Mucosa of descending colon (tissue), 3 donors: ENCODE measurements at regions not wholly inside any gene's neighbourhood (a gene's known extent, or its start where the extent isn't known, plus 50 kb on each side); places are given as distances from the start of the nearest gene placed in this dataset.

ENCODE experiments used
- ATAC-seq: fragments of 200-7000 bp; cut with Tn5 transposase; one replicate; pipeline ENCODE4 v1.9.1; 2020; ENCODE audit warnings: mild to moderate bottlenecking, moderate library complexity
- DNase-seq, 3 donors: peaks; one replicate each; pipeline ENCODE4 v3.0.0-alpha.2; 2020
- H3K36me3 ChIP-seq: fragments of 200-600 bp; one replicate; pipeline ENCODE4 v1.8.0; 2021; ENCODE audit warnings: low read depth, mild to moderate bottlenecking
- H3K4me1 ChIP-seq: fragments of 200-600 bp; one replicate; pipeline ENCODE4 v1.8.0; 2021; ENCODE audit warnings: low read depth, mild to moderate bottlenecking
- H3K4me3 ChIP-seq: fragments of 200-600 bp; one replicate; pipeline ENCODE4 v1.8.0; 2021; ENCODE audit warnings: mild to moderate bottlenecking
- H3K9me3 ChIP-seq: fragments of 200-600 bp; one replicate; pipeline ENCODE4 v1.8.0; 2021; ENCODE audit warnings: mild to moderate bottlenecking
- intact Hi-C, 2 donors: fragments of 100-400 bp; cut with DNase I in 1 of 2; cut with micrococcal nuclease in 1 of 2; formaldehyde crosslinking; loops; one replicate each; pipeline versions ENCODE4 v1.11.0 to v1.11.1; 2022; cut with DNase I, micrococcal nuclease
- TF ChIP-seq, protein P1 (sequence below): fragments of 200-600 bp; IDR thresholded peaks from one replicate; pipeline ENCODE4 v1.8.0; 2022; ENCODE audit warnings: antibody characterized with exemption, mild to moderate bottlenecking
- donor health status: DM: no; HTN: no; CAD: no; lungs with moderate emphysema.
- donor health status: DM: no; HTN: no; CAD: no.
- donor health status: DM: no; HTN: yes; CAD: no.

DNA sequence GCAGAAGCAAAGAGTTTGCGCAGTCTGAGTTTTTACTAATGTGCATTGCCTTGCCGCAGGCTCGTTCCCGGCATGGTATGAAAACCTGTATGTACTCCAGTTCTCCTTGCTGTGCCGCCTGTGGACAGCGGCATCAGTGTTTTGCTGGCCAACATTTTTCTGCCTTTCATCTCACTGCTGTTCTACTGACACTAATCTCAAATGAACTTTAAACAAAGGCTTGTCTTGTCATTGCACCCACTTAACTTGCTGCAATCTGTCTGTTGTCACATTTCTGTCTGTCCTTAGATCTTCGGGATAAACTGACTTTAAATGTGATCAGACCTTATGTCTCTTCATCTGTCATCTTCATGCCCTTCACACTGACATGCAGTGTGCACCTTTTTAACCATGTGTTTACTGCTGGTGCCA lies 71.7 kb upstream of the ZNRF2 start:
- no peaks in the 10 kb centered on the region for H3K9me3 ChIP-seq
- TF ChIP-seq, protein P1, sequence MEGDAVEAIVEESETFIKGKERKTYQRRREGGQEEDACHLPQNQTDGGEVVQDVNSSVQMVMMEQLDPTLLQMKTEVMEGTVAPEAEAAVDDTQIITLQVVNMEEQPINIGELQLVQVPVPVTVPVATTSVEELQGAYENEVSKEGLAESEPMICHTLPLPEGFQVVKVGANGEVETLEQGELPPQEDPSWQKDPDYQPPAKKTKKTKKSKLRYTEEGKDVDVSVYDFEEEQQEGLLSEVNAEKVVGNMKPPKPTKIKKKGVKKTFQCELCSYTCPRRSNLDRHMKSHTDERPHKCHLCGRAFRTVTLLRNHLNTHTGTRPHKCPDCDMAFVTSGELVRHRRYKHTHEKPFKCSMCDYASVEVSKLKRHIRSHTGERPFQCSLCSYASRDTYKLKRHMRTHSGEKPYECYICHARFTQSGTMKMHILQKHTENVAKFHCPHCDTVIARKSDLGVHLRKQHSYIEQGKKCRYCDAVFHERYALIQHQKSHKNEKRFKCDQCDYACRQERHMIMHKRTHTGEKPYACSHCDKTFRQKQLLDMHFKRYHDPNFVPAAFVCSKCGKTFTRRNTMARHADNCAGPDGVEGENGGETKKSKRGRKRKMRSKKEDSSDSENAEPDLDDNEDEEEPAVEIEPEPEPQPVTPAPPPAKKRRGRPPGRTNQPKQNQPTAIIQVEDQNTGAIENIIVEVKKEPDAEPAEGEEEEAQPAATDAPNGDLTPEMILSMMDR, result no peak
- peaks cover 4% of the 10 kb centered on the region for H3K4me1 ChIP-seq
- DNase-seq (no peak), ATAC-seq (no peak)
- intact Hi-C loops, result no loop called here
- no peak overlapping the region for H3K4me3 ChIP-seq
- H3K36me3 ChIP-seq, result no peaks in the 10 kb centered on the region

DNA sequence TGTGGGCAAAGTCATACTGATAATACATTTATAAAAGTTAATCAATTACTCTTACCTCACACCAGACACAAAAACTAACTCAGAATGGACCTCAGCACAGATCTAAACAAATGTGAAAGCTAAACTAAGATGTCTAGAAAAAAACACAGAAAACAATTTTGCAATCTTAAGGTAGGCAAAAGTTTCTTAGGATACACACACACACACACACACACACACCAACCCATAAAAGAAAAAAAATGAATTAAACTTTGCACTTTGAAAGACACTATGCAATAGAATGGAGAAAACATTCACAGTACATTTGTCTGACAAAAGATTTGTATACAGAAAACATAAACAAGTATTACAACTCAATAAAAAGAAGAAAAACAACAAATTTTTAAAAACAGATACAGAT lies 70.8 kb upstream of the ZNRF2 start:
- H3K4me3 ChIP-seq, result no peak overlapping the region
- ATAC-seq (no peak), DNase-seq (no peak)
- H3K4me1 ChIP-seq, result peaks cover 4% of the 10 kb centered on the region
- no peaks in the 10 kb centered on the region for H3K9me3 ChIP-seq
- TF ChIP-seq, protein P1, result no peak
- intact Hi-C loops, result no loop called here
- no peaks in the 10 kb centered on the region for H3K36me3 ChIP-seq

DNA sequence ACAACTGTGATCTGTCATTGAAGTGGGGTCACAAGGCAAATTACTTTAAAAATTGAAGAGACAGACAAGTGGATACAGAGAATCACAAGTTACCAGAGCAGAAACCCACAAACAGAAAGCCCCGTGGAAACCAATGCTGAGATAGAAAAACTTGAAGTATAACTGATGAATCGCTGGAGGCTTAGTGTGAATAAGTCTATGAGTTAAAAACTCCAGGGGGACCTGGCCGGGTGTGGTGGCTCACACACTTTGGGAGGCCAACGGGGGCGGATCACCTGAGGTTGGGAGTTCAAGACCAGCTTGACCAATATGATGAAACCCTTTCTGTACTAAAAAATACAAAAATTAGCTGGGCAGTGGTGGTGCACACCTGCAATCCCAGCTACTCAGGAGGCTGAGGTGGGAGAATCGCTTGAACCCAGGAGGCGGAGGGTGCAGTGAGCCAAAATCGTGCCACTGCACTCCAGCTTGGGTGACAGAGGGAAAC lies 69.7 kb upstream of the ZNRF2 start:
- Histone ChIP-seq H3K4me1 (peaks cover 4% of the 10 kb centered on the region), H3K9me3 (peaks cover 4% of the 10 kb centered on the region), H3K36me3 (no peaks in the 10 kb centered on the region), H3K4me3 (no peak overlapping the region)
- intact Hi-C loops, result no loop called here
- DNase-seq (no peak), ATAC-seq (no peak)
- TF ChIP-seq, protein P1, result no peak

DNA sequence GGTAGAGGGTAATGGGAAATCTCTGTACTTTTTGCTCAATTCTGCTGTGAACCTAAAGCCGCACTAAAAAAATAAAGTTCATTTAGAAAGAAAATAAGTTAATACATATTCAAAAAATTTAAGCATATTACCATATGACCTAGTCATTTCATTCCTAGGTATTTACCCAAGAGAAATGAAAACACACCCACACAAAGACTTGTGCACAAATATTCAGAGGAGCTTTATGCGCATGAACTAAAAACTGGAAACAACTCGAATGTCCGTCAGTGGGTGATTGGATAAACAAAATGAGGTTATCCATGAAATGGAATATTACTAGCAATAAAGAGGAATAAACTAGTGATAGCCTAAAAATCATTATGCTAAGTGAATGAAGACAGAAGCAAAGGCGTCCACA lies 62.6 kb upstream of the ZNRF2 start:
- no peak overlapping the region for H3K4me3 ChIP-seq
- TF ChIP-seq, protein P1, result no peak
- DNase-seq (no peak), ATAC-seq (no peak)
- intact Hi-C loops, result no loop called here
- no peaks in the 10 kb centered on the region for H3K36me3 ChIP-seq
- peaks cover 4% of the 10 kb centered on the region for H3K9me3 ChIP-seq
- peaks cover 13% of the 10 kb centered on the region for H3K4me1 ChIP-seq

DNA sequence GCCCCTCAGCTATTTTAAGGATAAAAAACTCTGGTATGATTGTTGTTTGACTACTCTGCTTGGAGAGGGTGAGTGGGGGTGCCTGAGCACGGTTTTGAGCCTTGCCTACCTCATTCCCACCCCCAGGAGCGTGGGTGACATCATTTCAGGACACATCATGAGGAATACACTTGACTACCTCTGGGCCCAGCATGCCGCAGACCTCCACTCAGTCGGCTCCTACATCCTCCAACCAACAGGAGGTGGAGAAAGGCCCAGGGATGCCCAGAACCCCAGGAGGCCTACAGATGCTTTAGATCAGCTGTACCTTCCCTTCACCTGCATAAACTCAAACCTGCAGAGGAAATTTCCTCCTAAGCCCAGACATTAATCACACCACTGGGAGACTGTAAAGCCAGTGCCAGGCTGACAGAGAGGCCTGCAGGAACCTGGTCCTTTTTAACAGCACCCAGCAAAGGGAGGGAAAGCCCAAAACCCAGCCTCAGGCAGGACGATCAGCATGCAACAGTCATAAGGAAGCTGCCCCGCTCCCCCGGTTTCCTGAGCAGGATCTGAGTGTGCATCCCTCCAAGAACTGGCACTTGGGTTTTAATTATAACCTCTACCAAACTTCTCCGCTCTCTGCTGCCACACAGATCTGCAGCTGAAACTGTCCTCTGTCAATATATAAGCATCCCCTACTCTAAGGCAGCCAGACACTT lies 61.7 kb upstream of the ZNRF2 start:
- Histone ChIP-seq H3K36me3 (no peaks in the 10 kb centered on the region), H3K4me1 (peaks cover 14% of the 10 kb centered on the region), H3K4me3 (no peak overlapping the region), H3K9me3 (peaks cover 4% of the 10 kb centered on the region)
- intact Hi-C loops, result no loop called here
- DNase-seq, result no peak
- TF ChIP-seq, protein P1, result no peak
- ATAC-seq, result no peak

DNA sequence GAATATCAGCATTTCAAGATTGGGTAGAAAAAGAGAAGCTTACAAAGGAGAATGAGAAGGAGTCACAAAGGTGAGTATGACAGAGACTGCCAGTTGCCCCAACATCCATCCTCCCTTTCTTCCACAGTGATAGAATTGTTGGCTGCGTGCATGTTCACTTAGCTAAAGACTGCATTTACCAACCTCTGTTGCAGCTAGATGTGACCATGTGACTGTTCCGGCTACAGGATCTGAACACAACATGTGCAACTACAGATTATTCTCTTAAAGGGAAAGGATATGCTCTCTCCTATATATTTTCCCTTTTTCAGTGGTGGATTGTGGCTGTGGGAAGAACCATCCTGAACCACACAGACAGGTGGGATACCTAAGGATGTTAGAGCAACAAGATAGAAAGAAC lies 60.5 kb upstream of the ZNRF2 start:
- no peak for DNase-seq
- no peak for ATAC-seq
- peaks cover 4% of the 10 kb centered on the region for H3K9me3 ChIP-seq
- H3K36me3 ChIP-seq, result no peaks in the 10 kb centered on the region
- TF ChIP-seq, protein P1, result no peak
- intact Hi-C loops, result no loop called here
- H3K4me3 ChIP-seq, result no peak overlapping the region
- peaks cover 14% of the 10 kb centered on the region for H3K4me1 ChIP-seq
